Neural progenitor cell (in vitro differentiated cells): ENCODE measurements at regions not wholly inside any gene's neighbourhood (a gene's known extent, or its start where the extent isn't known, plus 50 kb on each side); places are given as distances from the start of the nearest gene placed in this dataset.

Source experiments
- DNase-seq: peaks from one replicate; pipeline ENCODE4 v3.0.0-alpha.2; 2016; ENCODE audit warnings: low spot score
- H2AFZ ChIP-seq: fragments of 200-600 bp; sonication (generic); replicated peaks from 2 replicates; pipeline ENCODE4 v1.6.1; 2016; ENCODE audit warnings: antibody characterized with exemption
- H3F3A ChIP-seq: fragments of 200-600 bp; sonication (generic); 2 replicates; pipeline ENCODE4 v1.6.1; 2016; ENCODE audit warnings: antibody characterized with exemption, low read depth
- H3K27ac ChIP-seq: fragments of 200-600 bp; sonication (generic); 2 replicates; pipeline ENCODE4 v1.5.1; 2016; ENCODE audit warnings: mild to moderate bottlenecking
- H3K27me3 ChIP-seq: fragments of 200-600 bp; sonication (generic); 2 replicates; pipeline ENCODE4 v1.6.1; 2016; ENCODE audit warnings: mild to moderate bottlenecking, moderate library complexity
- H3K36me3 ChIP-seq: fragments of 200-600 bp; sonication (generic); 2 replicates; pipeline ENCODE4 v1.5.1; 2016
- H3K4me1 ChIP-seq: fragments of 200-600 bp; sonication (generic); 2 replicates; pipeline ENCODE4 v1.6.1; 2016; ENCODE audit warnings: mixed run types
- H3K4me2 ChIP-seq: fragments of 200-600 bp; sonication (generic); 2 replicates; pipeline ENCODE4 v1.6.1; 2016
- H3K4me3 ChIP-seq: fragments of 200-600 bp; sonication (generic); 2 replicates; pipeline ENCODE4 v1.5.1; 2016
- H3K79me2 ChIP-seq: fragments of 200-600 bp; sonication (generic); 2 replicates; pipeline ENCODE4 v1.6.1; 2016; ENCODE audit warnings: low read depth
- H3K9ac ChIP-seq: fragments of 200-600 bp; sonication (generic); 2 replicates; pipeline ENCODE4 v1.6.1; 2016
- H3K9me3 ChIP-seq: fragments of 200-600 bp; sonication (generic); 2 replicates; pipeline ENCODE4 v1.5.1; 2016; ENCODE audit warnings: low read depth
- H4K20me1 ChIP-seq: fragments of 200-600 bp; sonication (generic); 2 replicates; pipeline ENCODE4 v1.6.1; 2016; ENCODE audit warnings: low read depth
- H3K27ac Mint-ChIP-seq: 3 replicates; pipeline ENCODE4 v1.8.0; 2021; ENCODE audit warnings: mixed read lengths
- H3K27me3 Mint-ChIP-seq: 2 replicates; pipeline ENCODE4 v1.8.0; 2022; ENCODE audit warnings: low read depth, mild to moderate bottlenecking, inconsistent platforms, moderate library complexity, mixed read lengths; ENCODE audit not compliant: insufficient read depth
- H3K36me3 Mint-ChIP-seq: 3 replicates; pipeline ENCODE4 v1.8.0; 2021; ENCODE audit warnings: mixed read lengths
- H3K4me1 Mint-ChIP-seq: 3 replicates; pipeline ENCODE4 v1.8.0; 2021; ENCODE audit warnings: mixed read lengths
- H3K4me3 Mint-ChIP-seq: 3 replicates; pipeline ENCODE4 v1.8.0; 2021; ENCODE audit warnings: mild to moderate bottlenecking, moderate library complexity, mixed read lengths
- H3K9me3 Mint-ChIP-seq: 3 replicates; pipeline ENCODE4 v1.8.0; 2020; ENCODE audit warnings: mixed read lengths
- CTCF ChIP-seq: fragments of 200-600 bp; sonication (generic); IDR thresholded peaks from 2 replicates; pipeline ENCODE4 v1.5.1; 2017; ENCODE audit warnings: antibody characterized with exemption, mild to moderate bottlenecking
- EZH2 ChIP-seq: fragments of 200-600 bp; sonication (generic); IDR thresholded peaks from 2 replicates; pipeline ENCODE4 v1.6.1; 2017; ENCODE audit warnings: antibody characterized with exemption, mild to moderate bottlenecking, moderate library complexity
- EZH2phosphoT487 ChIP-seq: fragments of 200-600 bp; sonication (generic); IDR thresholded peaks from 2 replicates; pipeline ENCODE4 v1.6.1; 2017; ENCODE audit warnings: antibody characterized with exemption

GRCh38 chr2:145980318-145980717 lies 1460.4 kb upstream of the ZEB2 start:
- no peak overlapping the region for H3K4me3 Mint-ChIP-seq
- H3K9me3 Mint-ChIP-seq = no peaks in the 10 kb centered on the region

GRCh38 chr2:145975406-145975805 lies 1455.5 kb upstream of the ZEB2 start:
- H3K27me3 ChIP-seq = no peaks in the 10 kb centered on the region
- H2AFZ ChIP-seq = no peak overlapping the region
- no peaks in the 10 kb centered on the region for H3K9me3 ChIP-seq
- no peak overlapping the region for H3K4me3 ChIP-seq
- no peaks in the 10 kb centered on the region for H3K4me1 Mint-ChIP-seq
- H3K79me2 ChIP-seq = no peaks in the 10 kb centered on the region
- H3K9ac ChIP-seq = no peak overlapping the region
- no peak for TF ChIP-seq CTCF
- TF ChIP-seq EZH2 = no peak
- TF ChIP-seq EZH2phosphoT487 = no peak
- no peaks in the 10 kb centered on the region for H3K36me3 Mint-ChIP-seq
- H4K20me1 ChIP-seq = no peaks in the 10 kb centered on the region
- no peak for DNase-seq
- no peaks in the 10 kb centered on the region for H3K9me3 Mint-ChIP-seq
- no peaks in the 10 kb centered on the region for H3F3A ChIP-seq
- H3K27me3 Mint-ChIP-seq = no peaks in the 10 kb centered on the region
- H3K4me2 ChIP-seq = no peak overlapping the region
- H3K4me3 Mint-ChIP-seq = no peak overlapping the region
- H3K27ac Mint-ChIP-seq = no peak overlapping the region
- no peak overlapping the region for H3K27ac ChIP-seq
- no peaks in the 10 kb centered on the region for H3K36me3 ChIP-seq
- no peaks in the 10 kb centered on the region for H3K4me1 ChIP-seq

More at GRCh38 chr2:145980318-145980717, 1460.4 kb upstream of the ZEB2 start:
- Histone ChIP-seq H3K27ac (no peak overlapping the region), H3K9ac (no peak overlapping the region), H3K27me3 (no peaks in the 10 kb centered on the region), H3F3A (no peaks in the 10 kb centered on the region), H4K20me1 (no peaks in the 10 kb centered on the region), H3K4me3 (no peak overlapping the region), H3K9me3 (no peaks in the 10 kb centered on the region), H3K79me2 (no peaks in the 10 kb centered on the region), H3K4me1 (no peaks in the 10 kb centered on the region), H2AFZ (no peak overlapping the region), H3K36me3 (no peaks in the 10 kb centered on the region), H3K4me2 (no peak overlapping the region)
- TF ChIP-seq EZH2 (no peak), CTCF (no peak), EZH2phosphoT487 (no peak)
- DNase-seq = no peak
- Mint-ChIP-seq H3K4me1 (no peaks in the 10 kb centered on the region), H3K27ac (no peak overlapping the region), H3K36me3 (no peaks in the 10 kb centered on the region), H3K27me3 (no peaks in the 10 kb centered on the region)

- H2AFZ ChIP-seq = no peak overlapping the region
- peaks cover 39% of the 10 kb centered on the region for H3K9me3 Mint-ChIP-seq
These were observed 1441.9 kb upstream of the ZEB2 start for GRCh38 chr2:145961846-145962245.

More at GRCh38 chr2:145961846-145962245, 1441.9 kb upstream of the ZEB2 start:
- Histone ChIP-seq H3K9ac (no peak overlapping the region), H3K4me2 (no peak overlapping the region), H3K4me3 (no peak overlapping the region), H4K20me1 (no peaks in the 10 kb centered on the region), H3K9me3 (peaks cover 4% of the 10 kb centered on the region), H3K27ac (no peak overlapping the region), H3K4me1 (no peaks in the 10 kb centered on the region), H3K36me3 (no peaks in the 10 kb centered on the region), H3K27me3 (no peaks in the 10 kb centered on the region), H3F3A (no peaks in the 10 kb centered on the region), H3K79me2 (no peaks in the 10 kb centered on the region)
- Mint-ChIP-seq H3K4me3 (no peak overlapping the region), H3K36me3 (no peaks in the 10 kb centered on the region), H3K27me3 (no peaks in the 10 kb centered on the region), H3K4me1 (no peaks in the 10 kb centered on the region), H3K27ac (no peak overlapping the region)
- DNase-seq = no peak
- no peak for TF ChIP-seq CTCF
- TF ChIP-seq EZH2 = no peak
- TF ChIP-seq EZH2phosphoT487 = no peak
